CD1c-positive myeloid dendritic cell (primary cell): ENCODE measurements at regions not wholly inside any gene's neighbourhood (a gene's known extent, or its start where the extent isn't known, plus 50 kb on each side); places are given as distances from the start of the nearest gene placed in this dataset.
"Not testable (repeated sequence)": the region's sequence is repeated elsewhere in the genome, so short reads cannot be mapped to it uniquely, and the experiment has no call there.

ENCODE experiments used
- DNase-seq: peaks from one replicate; pipeline ENCODE4 v3.0.0-alpha.2; 2016; ENCODE audit errors: extremely low spot score

- DNase-seq, result no peak
Measured at GRCh38 chr4:116321471-116321870, 763.9 kb downstream of the TRAM1L1 start.

GRCh38 chr4:116320859-116321258 is 764.5 kb downstream of the TRAM1L1 start:
- no peak for DNase-seq

- no peak for DNase-seq
Measured at GRCh38 chr4:116303736-116304188, 781.6 kb downstream of the TRAM1L1 start.

- DNase-seq, result no peak
Measured at GRCh38 chr4:116302990-116303735, 782.2 kb downstream of the TRAM1L1 start.

GRCh38 chr4:116275006-116275405 is 810.4 kb downstream of the TRAM1L1 start:
- no peak for DNase-seq

GRCh38 chr4:116272336-116272735 is 813.0 kb downstream of the TRAM1L1 start:
- no peak for DNase-seq

- DNase-seq, result not testable (repeated sequence)
Measured at GRCh38 chr4:116260931-116261330, 824.4 kb downstream of the TRAM1L1 start.

- DNase-seq, result no peak
Measured at GRCh38 chr4:116244771-116245170, 840.6 kb downstream of the TRAM1L1 start.

GRCh38 chr4:116243431-116243830 is 841.9 kb downstream of the TRAM1L1 start:
- DNase-seq, result no peak

- DNase-seq, result no peak
Measured at GRCh38 chr4:116233971-116234370, 851.4 kb downstream of the TRAM1L1 start.

- DNase-seq, result not testable (repeated sequence)
Measured at GRCh38 chr4:116231999-116232398, 853.4 kb downstream of the TRAM1L1 start.

GRCh38 chr4:116229420-116229819 is 856.0 kb downstream of the TRAM1L1 start:
- no peak for DNase-seq

GRCh38 chr4:116223040-116223732 is 862.2 kb downstream of the TRAM1L1 start:
- DNase-seq, result no peak

- no peak for DNase-seq
Measured at GRCh38 chr4:116217781-116218180, 867.6 kb downstream of the TRAM1L1 start.

- no peak for DNase-seq
Measured at GRCh38 chr4:116215622-116216021, 869.8 kb downstream of the TRAM1L1 start.

GRCh38 chr4:116202524-116202923 is 882.9 kb downstream of the TRAM1L1 start:
- DNase-seq, result no peak

- no peak for DNase-seq
Measured at GRCh38 chr4:116197317-116197809, 888.0 kb downstream of the TRAM1L1 start.

- DNase-seq, result no peak
Measured at GRCh38 chr4:116183241-116183640, 902.1 kb downstream of the TRAM1L1 start.

- DNase-seq, result no peak
Measured at GRCh38 chr4:116180157-116180601, 905.2 kb downstream of the TRAM1L1 start.

- DNase-seq, result not testable (repeated sequence)
Measured at GRCh38 chr4:116151371-116151770, 934.0 kb downstream of the TRAM1L1 start.

GRCh38 chr4:116150152-116150551 is 935.2 kb downstream of the TRAM1L1 start:
- no peak for DNase-seq

- no peak for DNase-seq
Measured at GRCh38 chr4:116143198-116143597, 942.2 kb downstream of the TRAM1L1 start.

- DNase-seq, result no peak
Measured at GRCh38 chr4:116132946-116133345, 952.4 kb downstream of the TRAM1L1 start.
